ENCODE measurements at regions not wholly inside any gene's neighbourhood (a gene's known extent, or its start where the extent isn't known, plus 50 kb on each side); places are given as distances from the start of the nearest gene placed in this dataset.

DNA sequence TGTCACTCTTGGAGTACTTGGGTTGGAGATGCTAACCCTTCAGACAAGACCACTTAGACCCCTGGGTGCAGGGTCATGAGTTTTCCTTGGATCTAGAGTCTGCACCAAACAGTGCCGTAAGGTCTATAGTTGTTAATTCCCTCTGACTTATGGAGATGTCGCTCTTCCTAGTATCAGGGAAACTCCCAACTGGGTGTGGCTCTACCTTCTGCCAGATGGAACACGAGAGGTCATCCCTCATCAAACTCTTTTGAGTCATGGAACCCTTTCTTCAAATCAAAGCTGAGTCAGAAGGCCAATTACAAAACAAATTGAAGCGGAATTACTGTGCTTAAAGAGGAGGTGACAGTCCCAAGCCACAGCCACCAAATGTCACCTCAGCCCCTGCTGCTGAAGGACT lies 514.9 kb upstream of the PROK2 start:
- intact Hi-C loops (cut with DNase I): no loop called here
- no peak for DNase-seq

DNA sequence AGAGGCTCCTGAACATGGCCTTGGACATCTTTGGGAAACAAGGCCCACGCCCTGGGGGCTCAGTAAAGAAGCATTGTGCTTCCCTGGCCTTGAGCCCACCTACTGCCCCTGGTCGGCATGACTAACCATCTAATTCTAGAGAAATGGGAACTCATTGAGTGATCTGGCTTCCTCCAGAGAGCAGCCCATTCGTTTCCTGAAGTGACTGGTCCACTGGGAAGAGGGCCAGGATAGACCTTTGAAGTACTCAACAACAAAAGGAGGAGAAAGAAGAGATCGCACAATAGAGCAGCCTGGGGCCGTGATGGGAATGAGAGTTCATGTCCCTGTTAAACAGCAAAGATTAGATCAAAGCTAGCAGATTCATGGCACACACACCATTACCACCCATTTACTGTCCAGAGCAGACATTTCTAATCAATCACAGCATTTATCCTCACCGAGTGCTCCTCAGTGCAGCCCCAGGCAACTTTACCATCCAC lies 514.4 kb upstream of the PROK2 start:
- DNase-seq: no peak
- intact Hi-C loops (cut with DNase I): no loop called here

DNA sequence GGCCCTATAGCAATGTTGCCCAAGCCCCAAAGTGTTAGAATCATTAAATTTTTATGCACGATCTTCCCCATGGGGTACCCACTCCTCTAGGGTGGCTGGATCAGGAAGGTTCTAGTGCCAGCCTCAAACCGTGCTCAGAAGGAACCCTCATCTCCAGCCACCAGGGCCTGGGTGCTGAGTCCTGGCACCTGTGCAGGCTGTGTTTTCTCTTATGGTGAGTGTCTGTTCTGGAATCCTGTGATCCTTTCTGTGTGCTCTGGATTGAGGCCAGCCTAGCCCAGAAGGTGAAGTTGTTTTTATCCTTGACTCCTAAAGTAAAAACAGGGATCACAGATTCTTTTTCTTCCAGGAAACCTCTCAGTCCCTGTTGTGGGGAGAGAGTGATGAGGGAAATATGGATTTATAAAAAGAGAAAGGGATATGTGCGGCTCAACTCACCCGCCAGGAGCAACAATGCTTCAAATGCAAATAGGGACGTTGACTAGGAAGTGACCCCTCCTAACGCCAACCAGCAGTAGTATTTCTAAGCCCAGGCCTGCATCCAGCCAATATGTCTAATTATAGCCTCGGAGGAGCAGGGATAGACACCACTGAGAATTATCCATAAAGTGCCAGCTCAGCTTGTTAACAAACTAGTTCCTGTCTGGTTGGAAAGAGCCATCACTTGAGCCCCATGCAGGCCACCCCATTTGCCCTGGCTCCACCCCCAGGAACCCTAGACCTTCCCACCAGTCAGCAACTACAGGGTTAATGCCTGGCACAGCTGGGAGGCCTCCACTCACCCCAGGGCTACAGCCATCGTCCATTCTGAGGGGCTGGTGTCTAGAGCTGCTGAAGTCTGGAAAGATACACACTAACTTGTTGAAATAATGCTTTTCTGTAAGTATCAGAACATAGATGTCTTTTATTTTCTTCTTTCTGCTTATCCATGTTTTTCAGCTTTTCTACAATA lies 513.5 kb upstream of the PROK2 start:
- no peak for DNase-seq
- intact Hi-C loops (cut with DNase I): no loop called here

DNA sequence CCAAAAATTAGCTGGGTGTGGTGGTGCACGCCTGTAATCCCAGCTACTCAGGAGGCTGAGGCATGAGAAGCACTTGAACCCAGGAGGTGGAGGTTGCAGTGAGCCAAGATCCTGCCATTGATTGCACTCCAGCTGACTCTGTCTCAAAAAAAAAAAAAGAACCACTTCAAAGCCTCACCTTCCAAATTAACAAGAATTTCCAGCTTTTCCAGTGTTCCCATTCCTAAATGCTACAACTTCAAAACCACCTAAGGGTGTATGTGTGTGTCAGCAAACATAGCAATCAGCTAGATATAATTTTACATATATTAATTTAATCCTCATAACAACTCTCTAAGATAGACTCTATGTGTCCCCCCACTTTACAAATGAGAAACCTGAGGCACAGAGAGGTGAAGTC lies 512.5 kb upstream of the PROK2 start:
- DNase-seq: no peak
- intact Hi-C loops (cut with DNase I): no loop called here

- DNase-seq: no peak
- intact Hi-C loops (cut with DNase I): no loop called here
These were observed 511.6 kb upstream of the PROK2 start for GRCh38 chr3:72296477-72297111.

GRCh38 chr3:72295962-72296450 lies 511.1 kb upstream of the PROK2 start:
- intact Hi-C loops (cut with DNase I): no loop called here
- DNase-seq: no peak

- no peak for DNase-seq
- intact Hi-C loops (cut with DNase I): no loop called here
These were observed 510.5 kb upstream of the PROK2 start for GRCh38 chr3:72295276-72295961.

DNA sequence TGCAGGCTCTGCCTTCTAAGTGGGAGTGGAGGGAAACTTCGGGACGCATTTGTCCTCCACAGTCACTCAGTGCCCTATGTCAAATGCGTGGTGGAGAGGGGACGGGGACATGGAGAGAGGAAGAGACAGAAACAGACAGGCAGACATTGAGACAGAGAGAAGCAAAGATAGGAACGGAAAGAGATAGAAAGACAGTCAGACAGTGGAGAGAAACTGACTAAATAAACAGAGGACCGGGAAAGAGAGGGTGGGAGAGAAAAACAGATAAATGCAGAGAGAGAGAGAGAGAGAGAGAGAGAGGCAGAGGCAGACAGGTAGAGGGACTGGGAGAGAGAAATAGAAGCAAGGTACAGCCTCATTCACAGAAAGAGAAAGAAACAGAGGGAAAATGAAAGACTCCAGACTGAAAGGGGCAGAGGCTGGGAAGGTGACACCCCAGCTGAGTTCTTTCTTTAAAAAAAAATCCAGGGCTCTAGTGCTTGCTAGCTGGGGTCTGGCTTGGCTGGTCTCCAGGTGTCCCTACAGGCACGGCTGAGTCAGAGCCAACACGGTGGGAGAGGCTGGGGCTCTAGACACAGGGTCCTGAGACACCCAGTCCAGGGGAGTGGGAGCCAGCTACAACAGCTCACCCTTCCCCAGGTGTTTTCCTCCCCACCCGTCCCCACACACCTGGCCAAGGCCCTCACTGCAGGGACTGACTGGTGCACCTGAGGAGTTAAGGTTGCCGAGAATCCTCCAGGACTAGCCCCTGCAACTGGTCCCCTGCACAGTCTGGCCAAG lies 506.1 kb upstream of the PROK2 start:
- no peak for DNase-seq
- intact Hi-C loops (cut with DNase I): no loop called here

- intact Hi-C loops (cut with DNase I): loop anchor here (5.0 to 10.0 kb wide), 2 partner anchors 98 to 155 kb away; partner anchors contain the start of gene RYBP
These were observed 504.7 kb upstream of the PROK2 start for GRCh38 chr3:72289692-72290071.

DNA sequence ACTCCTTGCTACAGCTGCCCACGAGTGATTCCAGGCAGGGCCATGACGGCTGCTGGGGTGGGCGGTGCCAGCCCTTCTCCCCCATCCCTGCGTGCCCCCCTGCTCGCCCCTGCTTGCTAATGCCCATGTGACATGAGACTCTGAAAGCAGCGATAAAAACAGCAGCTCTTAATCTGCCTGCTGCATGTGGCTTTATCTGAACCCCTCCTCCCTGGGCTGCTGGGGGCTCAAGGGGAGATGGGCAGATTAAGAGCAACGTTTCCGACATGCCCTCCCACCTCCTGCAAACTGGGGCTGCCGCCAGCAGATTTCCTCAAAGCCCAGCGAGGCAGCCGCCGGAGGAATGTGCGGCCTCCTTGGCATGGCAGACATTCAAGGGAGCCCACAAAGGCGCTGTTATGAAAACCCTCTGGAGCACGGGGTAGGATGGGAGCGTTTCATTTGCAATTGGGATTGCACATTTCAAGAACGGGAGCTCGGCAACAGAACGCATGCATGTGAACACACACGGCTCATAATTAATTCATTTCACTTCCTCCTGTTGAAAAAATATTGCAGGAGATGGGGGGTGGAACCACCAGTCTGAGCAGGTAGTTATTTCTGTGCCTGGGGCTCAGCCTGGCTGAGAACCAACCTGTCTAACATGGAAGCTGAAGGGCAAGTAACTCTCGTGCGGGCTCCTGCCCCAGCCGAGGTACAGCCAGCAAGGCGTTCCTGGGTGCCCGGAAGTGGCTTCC lies 504.2 kb upstream of the PROK2 start:
- intact Hi-C loops (cut with DNase I): loop anchor here (5.0 to 10.0 kb wide), 2 partner anchors 98 to 156 kb away; partner anchors contain the start of gene RYBP
- peak; percentile 64 to 92 (median 82) for DNase-seq

More at GRCh38 chr3:72289692-72290071, 504.7 kb upstream of the PROK2 start:
- DNase-seq: no peak

- no peak for DNase-seq
These were observed 503.0 kb upstream of the PROK2 start for GRCh38 chr3:72287956-72288355.

DNA sequence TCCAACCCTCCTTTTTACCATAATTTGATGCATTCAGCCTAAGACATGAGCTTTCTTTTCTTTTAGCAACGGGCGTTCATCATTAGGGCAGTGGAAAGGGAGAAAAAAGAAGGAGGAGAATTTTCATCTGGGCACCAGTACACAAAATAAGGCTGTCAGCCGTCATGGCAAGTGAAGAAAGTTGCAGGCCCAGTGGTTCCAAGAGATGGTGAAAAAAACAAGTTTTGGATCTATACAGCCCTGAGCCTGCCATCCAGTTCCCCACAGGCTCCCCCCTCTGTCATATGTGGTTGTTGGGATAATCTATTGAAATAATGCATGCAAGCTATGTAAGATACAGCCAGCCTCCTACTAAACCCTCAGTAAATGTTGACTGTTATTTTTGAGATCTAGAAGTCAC lies 500.6 kb upstream of the PROK2 start:
- intact Hi-C loops (cut with DNase I): loop anchor here (5.0 to 10.0 kb wide), 2 partner anchors 102 to 159 kb away; partner anchors contain the start of gene RYBP
- DNase-seq: no peak

More at GRCh38 chr3:72287956-72288355, 503.0 kb upstream of the PROK2 start:
- intact Hi-C loops (cut with DNase I): loop anchor here (5.0 to 10.0 kb wide), 2 partner anchors 99 to 157 kb away; partner anchors contain the start of gene RYBP

DNA sequence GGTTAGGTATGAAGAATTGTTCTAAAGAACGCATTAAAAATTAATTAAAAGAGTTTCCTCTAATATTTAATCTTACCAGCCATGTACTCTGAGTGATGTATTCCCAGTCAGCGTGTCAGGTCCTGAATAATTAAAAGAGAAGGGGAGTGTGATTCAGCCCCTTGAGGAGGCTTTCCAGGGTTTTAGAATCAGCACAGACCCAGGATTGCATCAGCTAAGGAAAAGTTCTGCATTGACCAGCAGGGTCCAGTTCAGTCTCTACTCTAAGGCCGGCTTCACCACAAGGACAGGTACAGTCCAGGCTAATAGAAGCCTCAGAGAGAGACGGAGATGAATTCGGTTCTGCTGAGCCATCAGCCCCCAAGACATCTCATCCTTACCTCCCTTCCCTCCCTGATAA lies 499.5 kb upstream of the PROK2 start:
- DNase-seq: no peak
- intact Hi-C loops (cut with DNase I): loop anchor here (5.0 to 10.0 kb wide), 2 partner anchors 53 to 160 kb away; partner anchors contain the start of gene RYBP

DNA sequence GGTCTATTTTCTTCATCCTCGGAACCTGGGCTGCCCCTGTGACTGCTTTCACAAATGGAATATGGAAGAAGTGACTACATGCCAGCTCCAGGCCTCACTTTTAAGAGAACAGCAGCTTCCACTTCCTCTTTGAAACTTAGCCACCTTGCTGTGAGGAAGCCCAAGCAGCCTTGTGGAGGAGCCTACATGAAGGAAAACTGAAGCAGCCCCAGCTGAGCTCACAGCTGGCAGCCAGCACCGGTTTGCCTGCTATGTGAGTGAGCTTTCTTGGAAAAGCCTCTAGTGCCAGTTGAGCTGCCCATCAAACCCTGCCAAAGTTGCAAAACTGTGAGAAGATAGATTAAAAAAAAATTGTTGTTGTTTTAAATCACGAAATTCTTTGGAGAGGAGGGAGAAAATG lies 498.0 kb upstream of the PROK2 start:
- intact Hi-C loops (cut with DNase I): loop anchor here (5.0 to 10.0 kb wide), 2 partner anchors 54 to 162 kb away; partner anchors contain the start of gene RYBP
- DNase-seq: no peak

GRCh38 chr3:72281551-72281950 lies 496.6 kb upstream of the PROK2 start:
- intact Hi-C loops (cut with DNase I): loop anchor here (5.0 to 10.0 kb wide), 2 partner anchors 56 to 163 kb away; partner anchors contain the start of gene RYBP
- DNase-seq: no peak

GRCh38 chr3:72280876-72281275 lies 495.9 kb upstream of the PROK2 start:
- intact Hi-C loops (cut with DNase I): loop anchor here (5.0 to 10.0 kb wide), 2 partner anchors 56 to 164 kb away; partner anchors contain the start of gene RYBP
- no peak for DNase-seq

GRCh38 chr3:72279631-72280041 lies 494.7 kb upstream of the PROK2 start:
- DNase-seq: no peak
- intact Hi-C loops (cut with DNase I): loop anchor here (5.0 to 10.0 kb wide), 2 partner anchors 58 to 165 kb away; partner anchors contain the start of gene RYBP

All from head of caudate nucleus (tissue), 42 donors.